Activated CD8-positive, alpha-beta memory T cell treated with anti-CD3 and anti-CD28 coated beads, Interleukin-2, amount 50 U/mL, for 24 hours (primary cell): ENCODE measurements at regions not wholly inside any gene's neighbourhood (a gene's known extent, or its start where the extent isn't known, plus 50 kb on each side); places are given as distances from the start of the nearest gene placed in this dataset.
"Not testable (repeated sequence)": the region's sequence is repeated elsewhere in the genome, so short reads cannot be mapped to it uniquely, and the experiment has no call there.

Experiments
- DNase-seq: peaks from one replicate; pipeline ENCODE4 v3.0.0-alpha.2; 2020; ENCODE audit errors: extremely low read depth

- no peak for DNase-seq
Measured at GRCh38 chr5:124619121-124619520, 127.3 kb downstream of the ZNF608 start.

GRCh38 chr5:124617787-124618186 lies 128.7 kb downstream of the ZNF608 start:
- DNase-seq: no peak

GRCh38 chr5:124614836-124615385 lies 131.5 kb downstream of the ZNF608 start:
- no peak for DNase-seq

- DNase-seq: no peak
Measured at GRCh38 chr5:124614105-124614504, 132.3 kb downstream of the ZNF608 start.

GRCh38 chr5:124613273-124613953 lies 133.0 kb downstream of the ZNF608 start:
- DNase-seq: no peak

- no peak for DNase-seq
Measured at GRCh38 chr5:124612023-124612422, 134.4 kb downstream of the ZNF608 start.

- DNase-seq: not testable (repeated sequence)
Measured at GRCh38 chr5:124611262-124611661, 135.2 kb downstream of the ZNF608 start.

- DNase-seq: not testable (repeated sequence)
Measured at GRCh38 chr5:124609685-124610084, 136.8 kb downstream of the ZNF608 start.

GRCh38 chr5:124606543-124606942 lies 139.9 kb downstream of the ZNF608 start:
- no peak for DNase-seq

GRCh38 chr5:124606093-124606492 lies 140.3 kb downstream of the ZNF608 start:
- DNase-seq: no peak

GRCh38 chr5:124605541-124605940 lies 140.9 kb downstream of the ZNF608 start:
- DNase-seq: no peak

GRCh38 chr5:124604419-124604818 lies 142.0 kb downstream of the ZNF608 start:
- DNase-seq: no peak

- DNase-seq: no peak
Measured at GRCh38 chr5:124602925-124603650, 143.4 kb downstream of the ZNF608 start.

GRCh38 chr5:124599028-124599973 lies 147.1 kb downstream of the ZNF608 start:
- DNase-seq: no peak

GRCh38 chr5:124596595-124597421 lies 149.6 kb downstream of the ZNF608 start:
- no peak for DNase-seq

GRCh38 chr5:124593952-124594351 lies 152.5 kb downstream of the ZNF608 start:
- DNase-seq: no peak

- no peak for DNase-seq
Measured at GRCh38 chr5:124592891-124593290, 153.5 kb downstream of the ZNF608 start.

- DNase-seq: no peak
Measured at GRCh38 chr5:124591583-124591982, 154.9 kb downstream of the ZNF608 start.

- no peak for DNase-seq
Measured at GRCh38 chr5:124590686-124591085, 155.8 kb downstream of the ZNF608 start.

- DNase-seq: no peak
Measured at GRCh38 chr5:124587280-124587679, 159.2 kb downstream of the ZNF608 start.
